GM21367 (cell line): ENCODE measurements at regions not wholly inside any gene's neighbourhood (a gene's known extent, or its start where the extent isn't known, plus 50 kb on each side); places are given as distances from the start of the nearest gene placed in this dataset.

ENCODE experiments used
- ATAC-seq: cut with Tn5 transposase; IDR thresholded peaks from one replicate; pipeline ENCODE4 v1.9.1; 2021; ENCODE audit not compliant: unreplicated experiment

DNA sequence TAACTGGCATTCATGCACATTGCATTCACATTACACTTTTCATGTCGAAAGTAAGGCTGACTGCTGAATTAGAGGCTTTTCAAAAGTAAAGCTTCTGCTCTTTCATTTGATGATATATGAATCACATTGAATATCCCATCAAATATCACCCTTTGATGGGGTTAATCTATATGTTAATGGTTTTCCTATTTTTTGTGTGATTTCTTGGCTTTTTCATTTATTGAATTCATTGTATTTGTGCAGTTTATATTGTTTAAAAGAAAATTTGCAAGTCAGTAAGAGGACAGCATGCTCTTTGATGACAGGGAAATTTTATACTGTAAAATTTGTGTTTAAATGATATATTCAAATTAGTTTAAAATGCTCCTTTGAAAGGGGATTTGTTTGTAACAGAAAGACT, 344.1 kb downstream of the PCDH10 start:
- no peak for ATAC-seq

DNA sequence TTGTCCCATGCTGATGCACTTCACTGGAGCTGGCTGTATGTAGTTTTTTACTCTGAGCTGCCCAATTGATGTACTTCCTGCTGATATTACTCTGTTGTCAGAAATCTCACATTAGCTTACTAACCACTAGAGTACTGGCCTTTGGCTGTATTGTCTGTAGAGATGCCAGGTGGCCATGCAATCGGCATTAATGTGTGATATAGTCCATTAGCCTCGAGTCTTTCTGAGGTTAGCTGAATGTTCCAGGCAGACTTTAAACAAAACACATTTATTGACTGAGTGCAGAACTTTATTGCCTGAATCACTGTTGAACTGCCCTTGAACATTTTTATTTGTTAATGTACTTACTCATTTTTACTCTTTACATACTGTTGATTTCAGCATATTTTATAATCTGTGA, 335.2 kb downstream of the PCDH10 start:
- ATAC-seq: no peak

DNA sequence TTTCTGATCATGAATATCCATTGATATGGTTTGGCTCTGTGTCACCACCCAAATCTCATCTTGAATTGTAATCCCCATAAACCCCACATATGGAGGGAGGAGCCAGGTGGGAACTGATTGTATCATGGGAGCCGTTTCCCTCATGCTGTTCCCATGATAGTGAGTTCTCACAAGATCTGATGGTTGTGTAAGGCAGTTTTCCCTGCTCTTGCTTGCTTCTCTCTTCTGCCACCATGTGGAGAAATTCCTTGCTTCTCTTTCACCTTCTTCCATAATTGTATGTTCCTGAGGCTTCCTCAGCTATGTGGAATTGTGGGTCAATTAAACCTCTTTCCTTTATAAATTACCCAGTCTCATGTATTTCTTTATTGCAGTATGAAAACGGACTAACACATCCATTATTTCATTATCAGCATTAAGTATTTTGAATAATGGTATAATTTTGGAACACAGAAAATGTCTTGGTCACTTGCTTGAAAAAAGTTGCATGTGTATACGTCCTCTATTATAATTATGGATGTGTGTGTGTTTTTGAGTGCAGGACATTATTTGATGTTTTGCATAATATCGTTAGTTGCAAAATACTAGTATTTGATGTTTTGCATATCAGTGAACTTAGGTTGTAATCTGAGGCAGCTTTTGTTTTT, 334.6 kb downstream of the PCDH10 start:
- no peak for ATAC-seq

DNA sequence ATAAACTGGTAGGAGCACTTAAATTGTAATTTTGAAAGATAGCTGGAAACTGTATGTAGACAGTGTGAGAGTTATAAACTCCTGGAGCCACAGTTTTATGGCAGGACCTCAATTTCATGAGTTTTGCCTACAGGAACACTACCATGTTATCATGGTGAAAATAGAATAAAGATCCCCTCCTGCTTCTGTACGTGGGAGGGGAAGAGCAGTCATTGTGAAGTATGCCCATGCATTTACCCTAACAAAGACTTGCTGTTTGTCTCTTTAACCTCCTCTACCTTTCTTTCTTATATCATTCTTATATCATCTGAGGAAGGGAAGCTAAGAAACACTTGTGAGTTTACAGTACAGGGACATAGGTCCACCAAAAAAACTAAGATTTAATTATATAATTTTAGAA, 327.0 kb downstream of the PCDH10 start:
- no peak for ATAC-seq

DNA sequence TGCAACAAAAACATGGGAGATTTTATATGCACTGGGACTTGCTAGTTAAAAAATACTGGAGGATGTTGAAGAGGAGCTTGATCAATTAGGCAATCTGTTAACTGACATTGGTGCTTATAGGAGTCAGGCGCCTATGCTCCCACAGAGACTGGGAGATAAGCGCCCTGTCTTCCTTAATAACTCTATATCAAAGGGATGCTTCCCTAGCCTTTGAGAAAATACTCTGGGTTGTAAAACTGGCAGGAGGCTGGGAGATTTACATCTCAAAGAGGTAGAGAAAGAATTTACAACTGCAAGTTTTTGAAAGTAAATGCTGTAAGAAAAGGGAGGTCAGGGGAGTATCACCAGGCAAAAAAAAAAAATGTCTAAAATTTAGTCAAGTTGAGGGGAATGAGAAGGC, 325.4 kb downstream of the PCDH10 start:
- no peak for ATAC-seq

DNA sequence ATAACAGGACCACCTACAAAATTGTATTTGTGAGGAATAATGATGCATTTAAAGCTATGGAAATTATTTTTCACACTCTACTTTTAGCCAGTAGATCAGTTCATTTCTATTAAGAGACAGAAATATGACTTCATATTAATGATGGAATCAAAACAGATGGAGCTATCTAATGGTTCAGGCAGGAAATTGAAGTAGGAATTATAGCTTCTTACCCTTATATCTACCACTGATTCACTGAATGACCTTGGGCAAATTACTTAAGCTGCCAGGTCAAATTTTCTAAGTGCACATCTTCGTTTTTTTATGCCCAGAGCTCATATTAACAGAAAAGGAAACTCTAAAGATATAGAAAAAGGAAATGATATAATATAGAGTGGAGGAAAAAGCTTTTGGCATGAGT, 323.1 kb downstream of the PCDH10 start:
- ATAC-seq: no peak

DNA sequence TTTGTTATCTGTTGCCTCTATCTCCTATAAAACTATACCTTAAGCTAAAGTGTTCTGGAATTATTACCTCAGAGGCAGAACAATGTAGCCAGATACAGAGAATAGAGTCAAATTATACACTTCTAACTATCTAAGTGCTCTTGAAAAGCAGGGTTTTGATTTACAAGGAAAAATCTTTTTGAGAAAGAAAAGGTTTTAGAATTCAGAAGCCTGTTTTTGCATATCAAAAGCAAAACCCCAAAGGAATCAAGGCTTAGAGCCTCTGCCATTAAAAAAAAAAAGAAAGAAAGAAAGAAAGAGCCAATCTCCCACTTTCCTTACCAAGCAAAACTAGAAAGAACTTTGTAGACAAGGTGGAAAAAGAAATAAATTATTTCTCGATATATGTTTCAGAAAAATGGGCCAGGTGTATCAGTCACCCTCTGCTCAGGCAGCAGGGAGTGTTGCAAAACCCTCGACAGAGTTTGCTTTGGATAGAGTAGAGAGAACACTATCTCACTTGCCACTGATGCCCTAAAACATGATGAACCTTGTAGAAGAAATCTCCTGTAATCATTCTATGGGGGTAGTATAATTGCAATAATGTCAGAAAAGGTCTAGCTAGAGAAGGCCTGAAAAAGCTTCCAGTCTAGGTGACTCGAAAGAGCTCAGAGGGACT, 318.3 kb downstream of the PCDH10 start:
- ATAC-seq: no peak

DNA sequence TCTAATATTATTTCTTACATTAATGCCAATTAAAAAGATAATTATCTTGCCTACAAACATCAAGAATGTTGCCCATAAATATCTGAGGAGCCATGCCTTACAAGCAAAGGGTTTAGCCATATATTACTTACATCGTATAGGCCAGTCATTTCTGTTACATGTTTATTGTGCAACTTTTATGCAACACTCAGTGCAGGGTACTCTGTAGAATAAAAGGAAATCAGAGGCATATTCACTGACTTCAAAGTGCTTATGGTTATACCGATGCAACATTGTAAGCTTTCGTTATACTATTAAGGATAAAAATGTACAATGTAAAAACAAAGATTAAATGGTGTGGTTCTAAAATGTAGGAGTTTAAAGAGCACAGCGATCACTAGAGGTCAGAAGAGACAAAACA, 315.9 kb downstream of the PCDH10 start:
- ATAC-seq: no peak

DNA sequence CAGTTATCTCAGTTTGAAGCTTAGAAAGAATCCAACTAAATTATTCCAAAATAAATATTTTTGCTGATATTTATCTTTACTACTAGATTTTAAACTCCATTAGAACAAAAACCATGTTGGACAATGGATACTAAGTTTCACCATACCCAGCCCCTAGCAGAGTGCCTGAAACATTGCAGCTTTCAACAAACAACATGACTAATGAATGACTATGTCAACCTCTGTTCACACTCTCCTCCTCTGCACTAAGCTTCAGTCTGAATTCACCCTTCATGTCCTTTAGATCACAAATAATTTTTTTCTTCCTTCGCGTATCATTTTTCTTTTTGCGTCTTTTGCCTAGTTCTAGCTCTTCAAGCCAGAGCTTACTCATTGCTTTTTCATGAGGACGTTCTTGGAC, 315.2 kb downstream of the PCDH10 start:
- ATAC-seq: no peak

DNA sequence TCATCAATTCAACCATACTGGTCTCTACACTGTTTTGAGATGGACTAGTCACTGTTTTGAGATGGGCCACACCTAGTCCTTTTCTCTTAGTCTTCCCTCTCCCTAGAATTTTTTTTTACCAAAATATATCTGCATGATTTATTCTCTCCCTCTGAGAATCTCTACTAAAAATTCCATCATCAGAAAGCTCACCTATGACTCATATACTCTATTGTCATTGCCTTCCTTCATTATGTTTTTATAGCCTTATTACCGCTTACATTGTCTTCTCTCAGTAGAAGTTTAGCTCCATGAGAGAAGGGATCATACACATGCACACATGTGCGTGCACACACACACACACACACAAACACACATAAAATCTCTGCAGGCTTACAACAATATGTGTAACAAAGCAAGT, 303.6 kb downstream of the PCDH10 start:
- no peak for ATAC-seq

DNA sequence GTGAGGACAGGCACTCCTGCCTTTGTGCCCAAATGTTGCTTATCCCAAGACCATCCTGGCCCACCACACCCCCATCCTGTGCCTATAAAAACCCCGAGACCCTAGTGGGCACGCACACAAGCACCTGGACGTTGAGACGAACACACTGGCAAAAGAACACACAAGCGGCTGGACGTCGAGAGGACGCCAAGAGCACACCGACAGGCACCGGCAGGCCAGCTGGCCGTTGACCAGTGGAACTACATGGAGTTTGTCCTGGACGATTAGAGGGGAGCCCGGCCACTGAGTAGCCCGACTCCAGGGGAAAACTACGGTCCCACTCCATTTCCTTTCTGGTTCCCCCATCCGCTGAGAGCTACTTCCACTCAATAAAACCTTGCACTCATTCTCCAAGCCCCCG, 301.7 kb downstream of the PCDH10 start:
- ATAC-seq: no peak

DNA sequence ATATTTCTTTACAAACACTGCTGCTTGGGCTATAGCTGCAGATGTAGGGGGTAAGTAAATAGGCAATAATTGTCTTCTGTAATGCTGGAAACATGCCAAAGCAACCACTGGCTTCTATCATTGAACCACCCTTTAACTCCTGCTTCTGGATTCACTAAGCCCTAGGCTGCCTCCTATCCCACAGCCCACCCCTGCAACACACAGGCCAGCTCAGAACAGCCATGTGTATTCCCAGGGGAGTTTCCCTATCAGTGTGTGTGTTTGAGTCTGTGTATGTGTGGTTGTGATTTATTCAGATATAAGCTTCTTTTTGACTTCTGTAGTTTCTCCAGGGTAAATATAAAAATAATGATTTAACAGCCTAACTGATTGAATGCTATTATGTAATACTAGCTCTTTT, 291.3 kb downstream of the PCDH10 start:
- ATAC-seq: no peak

DNA sequence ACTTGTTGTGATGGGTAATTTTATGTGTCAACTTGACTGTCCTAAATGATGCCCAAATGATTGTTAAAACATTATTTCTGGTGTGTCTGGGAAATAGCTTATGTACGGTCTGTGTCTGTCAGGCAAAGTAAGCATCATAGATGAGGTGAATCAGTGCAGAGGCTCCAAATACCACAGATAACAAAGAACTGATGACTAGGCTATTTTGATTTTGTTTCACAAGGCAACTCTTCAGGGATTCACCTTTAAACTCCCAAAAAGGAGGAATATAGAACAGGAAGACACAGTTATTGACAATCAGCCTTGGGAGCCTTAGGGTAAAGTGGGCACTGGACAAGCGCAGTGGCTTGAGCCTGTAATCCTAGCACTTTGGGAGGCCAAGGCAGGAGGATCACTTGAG, 290.7 kb downstream of the PCDH10 start:
- ATAC-seq: no peak

DNA sequence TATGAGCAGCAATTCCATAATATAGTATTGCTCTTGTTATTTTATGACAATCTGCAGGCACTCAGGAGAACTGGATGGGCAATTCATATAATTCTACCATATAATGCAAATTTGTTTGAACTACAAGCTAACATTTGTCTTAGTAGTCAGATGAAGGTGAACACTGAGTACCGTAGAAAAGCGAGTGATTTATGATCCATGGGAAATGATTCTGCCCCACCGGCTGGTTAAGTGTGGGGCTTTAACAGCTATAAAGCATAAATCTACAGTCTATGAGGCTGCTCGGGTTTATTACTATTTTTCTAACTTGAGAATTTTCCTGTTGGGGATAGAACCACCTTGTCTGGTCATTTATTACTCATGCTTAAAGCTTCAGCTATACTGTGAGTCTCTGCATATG, 275.5 kb downstream of the PCDH10 start:
- no peak for ATAC-seq

DNA sequence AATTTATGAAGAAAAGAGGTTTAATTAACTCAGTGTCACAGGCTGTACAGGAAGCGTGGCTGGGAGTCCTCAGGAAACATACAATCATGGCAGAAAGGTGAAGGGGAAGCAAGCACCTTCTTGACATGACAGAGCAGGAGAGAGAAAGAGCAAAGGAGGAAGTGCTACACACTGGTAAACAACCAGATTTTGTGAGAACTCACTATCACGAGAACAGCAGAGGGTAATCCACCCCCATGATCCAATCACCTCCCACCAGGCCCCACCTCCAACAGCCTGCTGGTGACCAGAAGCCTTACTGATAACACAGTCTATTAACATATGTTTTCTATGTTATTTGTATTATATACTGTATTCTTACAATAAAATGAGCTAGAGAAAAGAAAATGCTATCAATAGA, 254.8 kb downstream of the PCDH10 start:
- no peak for ATAC-seq

DNA sequence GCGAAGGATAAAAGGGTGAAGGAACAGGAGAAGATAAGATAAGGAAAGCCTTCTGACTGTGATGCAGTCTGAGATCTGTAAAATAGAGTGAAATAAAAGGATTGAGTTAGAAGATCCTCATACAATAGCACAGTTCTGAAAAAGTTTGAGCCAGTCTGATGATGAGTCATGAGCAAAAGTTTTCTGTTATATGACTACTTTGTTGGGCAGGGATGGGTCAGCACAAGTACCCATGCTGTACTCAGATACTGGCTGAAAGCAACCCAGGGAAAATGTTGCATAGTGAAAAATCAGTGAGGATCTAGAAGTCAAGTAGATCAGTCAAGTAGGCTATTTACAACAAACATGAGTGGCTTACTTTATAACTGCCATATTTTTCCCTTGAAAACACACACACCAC, 253.5 kb downstream of the PCDH10 start:
- ATAC-seq: no peak

DNA sequence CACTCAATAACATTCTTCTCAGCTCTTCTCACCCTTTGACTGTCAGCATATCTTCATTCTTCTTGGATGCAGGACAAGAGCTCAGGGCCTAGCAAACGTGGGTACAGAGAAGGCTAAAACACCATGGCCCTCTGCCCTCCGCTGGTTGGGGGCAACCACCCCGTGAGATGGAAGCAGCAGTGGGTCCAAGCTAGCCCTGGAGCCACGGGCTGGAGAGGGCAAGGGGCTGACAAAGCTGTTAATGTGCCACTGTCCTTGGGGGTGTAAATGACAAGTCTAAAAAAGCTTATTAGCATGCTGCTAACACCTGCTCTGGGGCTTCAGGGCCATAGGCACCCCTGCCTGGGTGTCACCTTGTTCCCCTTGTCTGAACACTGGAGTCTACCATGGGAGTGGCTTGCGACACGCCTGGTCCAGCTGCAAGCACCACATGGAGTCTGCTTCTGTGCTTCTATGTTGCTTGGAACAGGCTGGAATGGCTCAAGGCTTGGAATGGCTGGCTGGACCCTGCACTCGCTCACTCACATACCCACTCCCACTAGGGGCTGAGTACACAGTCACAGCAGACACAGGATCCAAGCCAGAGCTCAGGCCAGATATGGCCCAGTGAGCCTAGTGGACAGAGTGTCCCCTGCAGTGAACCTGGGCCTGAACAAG, 246.0 kb downstream of the PCDH10 start:
- ATAC-seq: no peak

DNA sequence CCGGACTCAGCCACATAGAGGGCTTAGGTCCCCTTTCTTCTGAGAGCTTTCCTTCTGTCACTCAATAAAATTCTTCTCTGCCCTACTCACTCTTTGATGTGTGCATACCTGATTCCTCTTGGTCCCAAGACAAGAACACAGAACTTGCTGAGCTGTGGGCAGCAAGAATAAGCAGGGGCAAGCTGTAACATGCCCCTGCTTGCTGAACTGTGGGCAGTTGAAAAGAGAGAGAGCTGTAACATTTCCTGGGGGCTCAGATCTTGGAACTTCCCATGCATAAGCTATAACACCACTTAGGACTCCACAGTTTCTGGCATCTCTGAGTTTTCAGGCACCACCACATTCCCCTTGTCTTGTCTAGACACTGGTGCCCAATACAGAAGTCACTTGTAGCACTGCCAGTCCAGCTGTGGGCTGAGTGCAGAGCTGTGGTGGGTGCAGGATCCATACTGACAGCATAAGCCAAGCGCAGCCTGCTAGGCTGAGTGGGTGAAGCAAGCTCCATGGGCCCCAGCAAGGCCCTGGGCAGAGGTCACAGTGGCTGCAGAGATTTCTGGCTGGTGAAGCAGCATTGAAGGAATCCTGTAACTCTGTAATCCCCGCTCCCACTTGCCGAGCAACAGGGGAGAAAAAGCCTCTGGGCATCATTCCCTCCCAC, 241.2 kb downstream of the PCDH10 start:
- no peak for ATAC-seq

DNA sequence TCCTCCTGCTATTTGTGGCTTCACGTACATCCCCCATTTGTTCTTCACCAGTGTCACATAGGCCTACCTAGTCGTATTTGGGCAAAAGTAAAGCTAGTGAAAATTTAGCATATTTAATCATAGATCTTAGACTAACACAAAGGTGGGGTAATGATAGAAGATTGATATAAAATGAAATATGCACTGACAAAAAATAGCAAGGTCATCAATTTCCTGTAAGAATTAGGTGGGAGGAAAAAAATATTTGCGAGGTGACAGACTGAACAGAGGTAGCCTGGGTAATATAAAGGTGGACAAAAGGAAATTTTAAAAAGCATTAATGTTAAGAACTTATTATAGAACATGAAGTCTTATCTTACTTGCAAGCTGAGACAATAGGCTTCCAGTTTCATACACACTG, 239.9 kb downstream of the PCDH10 start:
- ATAC-seq: no peak

DNA sequence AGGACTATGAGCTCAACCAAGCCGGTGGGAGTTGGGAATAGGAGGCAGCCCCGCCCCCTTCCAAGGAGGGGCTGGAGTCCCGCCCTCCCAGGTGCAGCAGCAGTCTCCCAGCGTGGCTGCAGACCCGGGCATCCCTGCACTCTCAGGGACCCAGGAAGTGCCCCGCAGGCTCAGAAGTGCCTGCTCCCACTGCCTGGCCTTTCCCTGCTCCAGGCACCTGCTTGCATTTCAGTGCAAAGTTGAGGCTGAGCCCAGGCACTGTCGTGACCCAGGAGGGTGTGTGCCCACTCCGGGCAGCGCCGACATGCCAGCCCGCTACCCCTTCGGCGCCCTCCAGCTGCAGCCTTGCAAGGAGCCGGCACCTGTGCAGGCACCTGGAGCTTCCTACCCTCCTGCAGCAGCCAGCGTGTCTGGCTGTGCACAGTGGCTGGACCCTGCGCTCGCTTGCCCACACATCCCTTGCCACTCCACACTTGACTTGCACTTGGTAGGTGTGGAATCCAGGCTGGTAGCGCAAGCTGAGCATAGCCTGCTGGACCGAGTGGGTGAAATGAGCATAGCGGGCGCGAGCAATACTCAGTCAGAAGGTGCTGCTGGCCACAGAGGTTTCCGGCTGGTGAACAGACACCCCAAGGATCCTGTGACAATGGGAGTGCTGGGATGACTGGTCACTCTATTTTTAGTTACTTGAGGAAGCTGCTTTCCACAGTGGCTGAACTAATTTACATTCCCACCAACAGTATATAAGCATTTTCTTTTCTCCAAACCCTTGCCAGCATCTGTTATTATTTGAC, 236.3 kb downstream of the PCDH10 start:
- ATAC-seq: no peak

DNA sequence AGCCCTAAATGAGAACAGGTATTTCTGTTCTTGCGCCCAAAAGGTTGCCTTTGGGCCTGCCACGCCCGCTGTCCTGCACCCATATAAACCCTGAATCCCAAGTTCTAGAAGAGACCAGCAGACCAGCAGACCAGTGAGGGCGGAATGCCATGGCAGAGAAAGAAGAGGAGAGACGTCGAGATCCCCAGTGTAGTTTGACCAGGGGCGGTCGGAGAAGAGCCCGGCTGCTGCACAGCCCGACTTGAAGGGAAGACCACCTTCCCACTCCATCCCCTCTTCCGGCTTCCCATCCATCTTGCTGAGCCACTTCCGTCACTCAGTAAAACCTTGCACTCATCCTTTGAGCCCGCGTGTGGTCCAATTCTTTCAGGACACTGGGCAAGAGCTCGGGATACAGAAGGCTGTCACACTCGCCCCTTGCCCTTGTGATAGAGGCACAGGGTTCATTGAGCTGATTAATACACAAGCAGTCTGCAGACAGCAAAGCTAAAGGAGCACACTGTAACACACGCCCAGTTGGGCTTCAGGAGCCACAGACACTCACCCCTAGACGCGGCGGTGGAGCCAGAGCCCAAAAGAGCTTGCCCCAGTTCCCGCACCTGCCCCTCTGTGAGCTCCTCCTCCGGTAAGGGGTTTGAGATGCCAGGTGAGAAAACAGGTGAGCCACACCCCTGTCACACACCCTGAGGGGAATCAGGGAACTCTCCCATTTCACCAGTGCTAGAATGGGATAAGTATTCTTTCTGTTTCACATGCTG, 230.8 kb downstream of the PCDH10 start:
- ATAC-seq: no peak
